ENCODE measurements at regions not wholly inside any gene's neighbourhood (a gene's known extent, or its start where the extent isn't known, plus 50 kb on each side); places are given as distances from the start of the nearest gene placed in this dataset.

DNA sequence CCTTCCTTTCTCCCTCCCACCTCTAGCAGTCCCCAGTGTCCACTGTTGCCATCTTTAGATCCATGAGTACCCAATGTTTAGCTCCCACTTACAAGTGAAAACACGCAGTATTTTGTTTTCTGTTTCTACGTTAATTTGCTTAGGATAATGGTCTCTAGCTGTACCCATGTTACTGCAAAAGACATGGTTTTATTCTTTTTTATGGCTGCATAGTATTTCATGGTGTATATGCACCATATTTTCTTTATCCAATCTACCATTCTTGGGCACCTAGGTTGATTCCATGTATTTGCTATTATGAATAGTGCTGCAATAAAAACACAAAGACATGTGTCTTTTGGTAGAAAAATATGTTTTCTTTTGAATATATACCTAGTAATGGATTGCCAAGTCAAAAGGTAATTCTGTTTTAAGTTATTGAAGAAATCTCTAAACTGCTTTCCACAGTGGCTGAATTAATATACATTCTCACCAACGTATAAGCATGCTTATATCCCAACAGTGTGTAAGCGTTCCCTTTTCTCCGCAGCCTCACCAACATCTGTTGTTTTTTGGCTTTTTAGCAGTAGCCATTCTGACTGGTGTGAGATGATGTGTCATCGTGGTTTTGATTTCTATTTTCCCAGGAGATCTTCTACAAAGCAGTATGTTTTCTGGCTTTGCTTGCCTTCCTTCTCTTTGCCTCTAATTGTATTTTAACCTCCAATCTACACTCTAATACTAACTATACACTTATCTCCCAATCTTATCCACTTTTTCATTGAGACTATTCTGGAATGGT is 179.5 kb upstream of the PHF14 start:
- DNase-seq: no peak

DNA sequence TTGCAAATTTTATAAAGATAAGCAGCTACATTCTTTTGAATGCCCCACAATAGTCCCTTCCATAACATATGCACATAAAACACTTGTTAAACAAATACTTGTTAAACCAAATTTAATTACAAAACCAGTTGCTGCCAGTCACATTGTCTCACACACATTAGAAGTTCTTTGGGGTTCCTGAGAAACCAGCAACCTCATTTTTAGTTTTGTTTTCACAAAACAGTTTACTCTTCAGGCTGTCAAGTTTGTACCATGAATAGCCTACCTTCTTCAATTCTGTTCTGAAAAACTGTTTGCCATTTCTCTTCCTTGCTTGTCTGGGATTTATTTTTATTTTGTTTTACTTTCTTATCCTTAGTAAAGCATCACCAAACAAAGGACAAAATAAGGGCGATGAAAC is 176.5 kb upstream of the PHF14 start:
- no peak for DNase-seq

DNA sequence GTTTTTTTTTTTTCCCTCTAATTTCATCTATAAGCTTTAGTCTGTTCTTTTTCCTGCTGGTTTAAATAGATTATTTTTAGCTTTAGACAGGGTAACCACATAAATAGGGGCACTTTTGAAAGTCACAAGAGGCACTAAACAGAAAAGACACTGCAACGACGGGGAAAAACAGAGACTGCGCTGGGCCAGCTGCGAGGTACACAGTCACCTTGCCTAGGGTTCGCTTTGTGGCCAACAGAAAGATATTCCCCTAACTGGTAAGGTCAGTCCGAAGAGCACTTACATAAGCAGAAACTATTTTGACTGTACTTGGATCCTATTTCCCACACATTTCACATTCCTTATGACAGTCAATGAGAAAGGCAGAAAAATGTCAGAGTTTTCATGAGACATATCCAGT is 175.6 kb upstream of the PHF14 start:
- no peak for DNase-seq

DNA sequence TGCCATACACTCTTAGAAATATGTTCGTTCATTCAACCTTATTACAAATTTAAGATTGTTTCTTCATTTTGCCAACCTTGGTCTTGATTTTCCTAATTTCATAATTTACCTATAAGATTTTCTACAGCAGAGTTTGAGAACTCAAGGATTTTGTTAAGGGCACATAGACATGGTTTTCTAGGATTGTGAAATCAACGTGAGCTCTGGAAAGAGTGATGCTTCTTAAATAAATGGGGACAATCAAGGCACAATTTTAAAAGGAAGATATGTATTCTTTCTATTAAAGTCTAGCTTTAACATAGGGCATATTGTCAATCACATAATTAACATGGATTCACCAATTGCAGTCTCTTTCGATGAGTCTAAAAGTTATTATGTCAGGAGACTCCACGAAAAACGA is 174.2 kb upstream of the PHF14 start:
- no peak for DNase-seq

DNA sequence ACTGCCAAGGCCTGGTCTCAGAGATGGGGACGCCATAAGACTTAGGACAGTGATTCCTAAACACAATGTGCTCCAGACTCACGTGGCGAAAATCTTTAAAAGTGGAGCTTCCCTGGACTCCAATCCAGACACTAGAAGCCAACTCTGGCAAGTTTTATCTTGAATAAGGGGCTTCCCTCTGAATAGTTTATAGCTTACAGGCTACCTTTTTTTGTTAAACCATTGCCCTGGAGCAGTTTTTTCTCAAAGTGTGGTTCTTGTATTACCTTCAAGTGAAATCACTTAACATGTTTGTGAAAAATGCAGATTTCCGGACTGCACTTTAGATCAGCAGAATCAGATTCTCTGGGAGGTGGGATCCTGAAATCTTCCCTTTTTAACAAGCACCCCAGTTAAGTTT is 171.7 kb upstream of the PHF14 start:
- DNase-seq: no peak

DNA sequence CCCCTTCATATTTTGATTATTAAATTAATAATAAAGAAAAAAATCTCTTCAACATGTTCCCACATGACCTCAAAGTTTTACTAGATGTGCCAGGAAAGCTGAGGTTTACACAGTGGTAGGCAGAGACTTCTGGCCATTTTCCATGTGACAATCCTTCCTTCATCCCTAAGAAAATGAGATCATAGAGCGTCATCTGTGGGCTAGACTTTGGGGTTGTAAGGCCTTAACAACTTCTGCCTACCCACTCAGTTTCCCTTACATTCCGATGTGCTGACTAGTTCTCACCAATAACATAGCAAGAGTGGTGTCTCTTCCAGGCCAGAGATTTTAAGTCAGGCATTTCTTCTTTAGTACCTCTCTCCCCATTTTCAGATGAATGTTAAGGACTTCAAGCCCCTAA is 171.1 kb upstream of the PHF14 start:
- DNase-seq: no peak

DNA sequence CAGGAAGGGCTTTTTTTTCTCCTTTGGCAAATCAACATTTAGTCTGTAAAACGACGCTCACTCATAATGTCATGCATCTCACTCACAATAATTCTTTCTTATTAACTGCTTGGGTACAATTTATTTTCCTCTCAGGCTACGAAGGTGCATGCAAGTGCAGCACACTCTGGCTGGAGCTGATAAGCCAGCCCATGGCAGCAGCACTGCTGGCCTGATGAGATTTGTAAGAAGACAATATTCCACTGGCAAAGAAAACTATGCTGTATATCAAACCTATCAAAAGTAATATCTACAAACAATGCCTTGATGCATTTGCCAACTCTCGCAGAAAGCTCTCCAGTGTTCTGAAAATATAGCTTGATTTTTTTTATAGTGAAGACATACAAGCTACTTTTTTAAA is 170.0 kb upstream of the PHF14 start:
- DNase-seq: no peak

DNA sequence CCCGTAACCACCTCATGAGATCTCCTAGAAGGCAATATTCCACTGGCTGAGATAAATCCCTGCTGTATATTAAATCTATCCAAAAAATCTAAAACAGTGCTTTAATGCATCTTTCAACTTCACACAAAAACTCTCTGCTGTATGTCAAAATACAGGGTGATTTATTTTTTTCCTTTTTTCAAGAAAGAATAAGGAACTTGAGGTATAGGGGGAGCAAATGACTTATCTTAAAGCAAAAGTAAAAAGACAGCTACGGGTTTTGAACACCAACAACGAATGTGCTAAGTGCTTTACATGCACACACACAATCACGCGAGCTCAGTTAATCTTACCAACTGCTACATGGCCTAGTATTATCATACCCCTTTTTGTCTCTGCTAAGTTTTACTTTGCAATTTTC is 168.9 kb upstream of the PHF14 start:
- DNase-seq: no peak

DNA sequence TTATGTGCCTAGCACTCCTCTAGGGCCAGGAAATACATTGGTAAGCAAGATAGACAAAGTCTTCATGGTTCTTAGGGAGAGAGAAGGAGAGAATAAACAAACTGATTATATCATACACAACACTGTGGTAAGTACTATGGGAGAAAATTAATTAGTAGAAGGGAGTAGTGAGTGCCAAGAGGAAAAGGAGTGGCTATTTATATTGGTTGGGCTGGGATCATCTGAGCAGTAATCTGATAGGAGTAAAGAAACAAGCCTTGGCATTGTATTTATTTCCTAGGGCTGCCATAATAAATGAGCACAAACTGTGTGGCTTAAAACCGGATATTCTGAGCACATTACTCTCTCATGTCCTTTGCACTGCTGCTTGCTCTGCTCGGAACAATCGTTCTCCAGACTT is 158.1 kb upstream of the PHF14 start:
- no peak for DNase-seq

DNA sequence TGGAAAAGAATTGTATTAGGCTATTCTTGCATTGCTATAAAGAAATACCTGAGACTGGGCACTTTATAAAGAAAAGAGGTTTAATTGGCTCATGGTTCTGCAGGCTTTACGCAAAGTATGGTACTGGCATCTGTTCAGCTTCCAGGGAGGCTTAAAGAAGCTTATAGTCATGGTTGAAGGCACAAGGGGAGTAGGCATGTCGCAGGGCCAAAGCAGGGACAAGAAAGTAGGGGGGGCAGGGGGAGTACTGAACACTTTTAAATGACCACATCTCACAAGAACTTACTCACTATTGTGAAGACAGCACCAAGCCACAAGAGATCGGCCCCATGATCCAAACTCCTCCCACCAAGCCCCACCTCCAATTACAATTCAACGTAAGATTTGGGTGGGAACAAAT is 152.5 kb upstream of the PHF14 start:
- no peak for DNase-seq

DNA sequence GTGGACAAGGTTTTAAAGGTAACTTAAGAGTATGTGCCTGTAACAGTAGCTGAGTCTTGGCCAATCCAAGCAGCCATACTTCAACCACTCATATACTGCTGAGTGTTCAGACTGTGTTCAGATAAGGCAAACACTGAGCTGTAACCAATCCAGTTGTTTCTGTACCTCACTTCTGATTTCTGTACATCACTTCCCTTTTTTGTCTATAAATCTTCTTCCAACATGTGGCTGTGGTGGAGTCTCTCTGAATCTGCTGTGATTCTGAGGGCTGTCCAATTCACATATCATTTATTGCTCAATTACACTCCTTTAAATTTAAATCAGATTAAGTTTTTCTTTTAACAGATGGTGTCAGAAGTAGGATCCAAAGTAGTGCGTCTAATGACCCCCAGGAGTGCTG is 149.5 kb upstream of the PHF14 start:
- no peak for DNase-seq

DNA sequence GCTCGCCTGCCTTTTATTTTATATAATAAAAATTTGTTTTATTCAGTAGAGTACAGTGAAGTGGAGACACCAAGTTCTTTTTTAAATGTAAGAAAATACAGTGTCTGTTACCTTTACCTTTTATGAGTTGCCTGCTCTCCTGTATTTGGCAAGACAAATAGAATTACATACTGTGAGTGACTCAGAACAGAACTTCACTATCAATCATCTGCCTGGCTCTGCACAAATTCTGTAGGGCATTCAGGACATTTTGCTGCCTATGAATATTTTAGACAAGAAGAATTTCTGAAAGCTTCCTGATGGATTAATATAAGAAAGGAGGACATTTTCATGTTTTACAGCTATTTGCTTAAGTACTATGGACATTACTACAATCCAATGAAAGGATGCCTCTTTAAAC is 135.4 kb upstream of the PHF14 start:
- no peak for DNase-seq

DNA sequence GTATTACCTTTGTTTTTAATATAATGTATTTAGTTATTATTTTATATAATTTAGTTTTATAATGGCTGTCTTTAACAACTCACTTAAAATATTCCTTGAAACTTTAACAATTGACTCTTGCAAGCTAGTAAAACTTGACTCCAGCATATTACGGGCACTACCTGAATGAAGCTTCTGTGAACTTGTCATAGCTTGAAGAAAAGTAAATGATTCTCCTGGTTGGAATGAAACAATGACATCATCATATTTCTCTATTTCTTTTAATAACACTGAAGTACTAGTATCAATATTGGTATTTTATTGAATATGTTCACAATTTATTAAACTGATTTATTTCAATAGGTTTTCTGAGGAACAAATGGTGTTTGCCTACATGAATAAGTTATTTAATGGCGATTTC is 128.4 kb upstream of the PHF14 start:
- DNase-seq: no peak

DNA sequence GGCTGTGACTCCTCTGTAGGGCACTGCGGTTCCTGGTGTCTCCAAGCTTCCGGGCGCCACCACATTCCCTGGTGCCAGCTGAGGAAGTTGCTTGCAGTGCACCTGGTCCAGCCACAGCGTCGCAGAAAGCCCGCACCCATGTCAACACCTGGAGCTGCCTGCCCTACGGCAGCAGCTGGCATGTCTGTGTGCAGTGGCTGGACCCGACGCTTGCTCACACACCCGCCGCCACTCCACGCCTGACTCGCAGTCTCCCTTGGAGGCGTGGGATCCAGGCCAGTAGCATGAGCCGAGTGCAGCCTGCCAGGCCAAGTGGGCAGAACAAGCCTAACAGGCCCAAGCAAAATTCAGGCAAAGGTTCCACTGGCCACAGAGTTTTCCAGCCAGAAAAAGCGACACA is 118.1 kb upstream of the PHF14 start:
- no peak for DNase-seq

DNA sequence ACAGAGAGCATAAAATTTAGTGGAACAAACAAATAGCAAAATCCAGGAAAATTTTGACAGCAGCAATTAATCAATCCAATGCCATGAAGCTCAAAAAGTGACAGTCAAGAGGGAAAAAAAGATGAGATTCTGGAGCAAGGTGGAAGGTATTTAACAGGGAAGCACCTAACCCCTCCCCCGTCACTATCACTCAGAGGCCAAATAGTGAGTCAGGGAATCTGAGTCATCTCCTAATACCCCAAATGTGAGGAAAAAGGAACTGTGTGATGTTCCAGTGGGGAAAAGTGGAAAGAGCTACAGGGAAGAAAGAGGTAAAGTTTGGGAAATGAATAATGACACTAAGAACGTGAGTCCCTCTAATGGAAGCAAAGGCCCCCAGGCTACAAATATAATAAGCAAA is 113.2 kb upstream of the PHF14 start:
- DNase-seq: no peak

DNA sequence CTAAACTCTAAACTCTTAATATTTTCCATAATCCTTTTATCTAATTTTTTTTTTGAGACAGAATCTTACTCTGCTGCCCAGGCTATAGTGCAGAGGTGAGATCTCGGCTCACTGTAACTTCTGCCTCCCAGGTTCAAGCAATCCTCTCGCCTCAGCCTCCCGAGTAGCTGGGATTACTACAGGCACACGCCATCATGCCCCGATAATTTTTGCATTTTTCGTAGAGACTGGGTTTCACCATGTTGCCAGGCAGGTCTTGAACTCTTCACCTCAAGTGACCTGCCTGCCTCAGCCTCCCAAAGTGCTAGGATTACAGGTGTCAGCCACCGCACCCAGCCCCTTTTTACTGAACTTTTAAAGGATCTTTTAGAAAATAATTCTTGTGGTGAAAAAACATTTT is 110.2 kb upstream of the PHF14 start:
- no peak for DNase-seq

DNA sequence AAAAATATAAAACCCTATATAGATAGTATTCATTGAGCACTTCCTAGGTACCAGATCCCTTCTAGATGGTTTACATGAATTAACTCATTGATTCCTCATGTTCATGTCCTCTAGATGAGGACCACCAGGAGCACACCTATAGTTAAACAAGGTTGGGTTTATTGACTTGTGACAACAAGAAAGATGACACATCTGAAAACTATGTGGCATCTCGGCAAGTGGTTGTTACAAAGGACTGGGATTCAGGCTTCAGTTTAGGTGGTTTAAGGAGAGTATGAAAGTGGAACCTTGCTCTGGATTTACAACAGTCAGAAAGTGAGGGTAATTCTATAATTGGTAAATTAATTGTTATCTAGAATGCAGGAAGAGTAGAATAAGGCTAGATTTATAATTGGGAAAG is 99.0 kb upstream of the PHF14 start:
- DNase-seq: no peak

DNA sequence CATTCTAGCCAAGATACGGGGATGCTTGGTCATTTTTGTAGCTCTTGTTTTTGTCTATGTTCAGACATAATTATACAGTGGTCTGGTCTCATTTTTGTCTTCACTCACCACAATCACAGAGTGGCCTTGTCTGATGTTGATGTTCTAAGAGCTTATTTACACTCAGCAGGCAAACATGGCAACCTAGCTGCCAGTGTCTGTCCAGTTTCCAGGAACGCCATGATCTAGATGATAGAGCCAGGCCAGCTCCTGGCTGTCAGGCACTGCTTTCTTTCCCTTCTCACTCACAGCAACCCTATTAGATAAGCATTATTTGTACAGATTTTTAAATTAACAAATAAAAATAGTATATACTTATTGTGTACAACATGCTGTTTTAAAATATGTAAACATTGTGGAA is 98.6 kb upstream of the PHF14 start:
- no peak for DNase-seq

DNA sequence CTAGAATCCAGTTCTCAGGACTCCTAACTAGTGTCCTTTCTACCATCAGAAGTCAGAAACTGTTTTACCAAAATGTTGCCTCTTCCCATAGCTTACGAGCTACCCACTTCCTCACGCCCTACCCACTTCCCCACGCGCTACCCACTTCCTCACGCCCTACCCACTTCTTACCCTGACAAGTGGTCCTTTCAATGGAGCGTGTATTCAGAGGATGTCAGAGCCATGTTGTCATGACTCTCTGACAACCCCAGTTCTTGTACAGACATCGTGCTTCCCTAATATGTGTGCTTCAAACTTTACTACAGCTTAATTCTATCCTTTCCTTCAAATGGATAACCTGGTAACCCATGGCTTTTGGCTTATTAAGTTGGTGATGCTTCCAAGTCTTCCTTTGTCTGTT is 84.8 kb upstream of the PHF14 start:
- no peak for DNase-seq

DNA sequence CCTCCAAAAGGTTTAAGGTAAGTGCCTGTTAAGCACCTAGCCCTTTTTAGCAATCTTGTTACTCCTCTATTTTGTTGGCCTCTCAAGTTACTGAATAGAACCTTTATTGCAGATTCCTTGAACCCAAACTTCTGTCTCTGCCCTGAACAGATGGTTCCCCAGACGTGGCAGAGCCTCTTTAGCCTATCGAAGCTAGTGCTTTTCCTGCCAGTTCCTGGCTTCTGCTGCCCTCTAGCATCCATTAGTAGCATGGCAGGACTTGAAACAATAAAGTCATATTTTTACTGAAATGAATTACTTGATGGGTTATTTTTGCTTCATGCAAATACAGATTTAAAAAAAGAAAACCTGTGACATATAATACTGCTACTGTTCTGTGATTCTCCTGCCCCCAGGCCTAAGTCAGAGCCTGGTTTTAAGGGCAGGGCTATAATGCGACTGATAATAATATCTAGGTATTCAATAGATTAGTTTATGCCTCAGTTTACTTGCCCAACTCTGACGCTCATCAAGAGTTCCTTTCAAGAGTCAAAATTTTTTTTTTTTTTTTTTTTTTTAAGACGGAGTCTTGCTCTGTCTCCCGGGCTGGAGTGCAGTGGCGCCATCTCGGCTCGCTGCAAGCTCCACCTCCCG is 84.3 kb upstream of the PHF14 start:
- peak in 4 of 14 donors; percentile 0 to 30 (median 12) for DNase-seq

DNA sequence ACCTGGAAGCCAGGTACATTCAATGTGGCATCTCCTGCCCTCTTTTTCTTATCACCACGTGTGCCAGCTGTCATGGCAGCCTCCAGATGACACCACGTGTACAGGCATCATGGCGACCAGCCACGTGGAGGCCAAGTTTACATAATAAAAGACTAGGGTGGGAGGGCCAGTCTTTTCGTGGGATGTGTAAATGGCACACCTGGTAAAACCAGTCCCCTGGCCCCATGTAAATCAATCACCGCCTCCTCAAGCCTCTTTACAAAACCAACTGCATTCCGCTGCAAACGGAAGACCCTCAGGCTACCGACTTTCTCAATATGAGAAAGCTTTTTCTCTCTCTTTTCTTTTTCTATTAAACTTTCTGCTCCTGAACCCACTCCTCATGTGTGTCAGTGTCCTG is 65.1 kb upstream of the PHF14 start:
- no peak for DNase-seq

DNA sequence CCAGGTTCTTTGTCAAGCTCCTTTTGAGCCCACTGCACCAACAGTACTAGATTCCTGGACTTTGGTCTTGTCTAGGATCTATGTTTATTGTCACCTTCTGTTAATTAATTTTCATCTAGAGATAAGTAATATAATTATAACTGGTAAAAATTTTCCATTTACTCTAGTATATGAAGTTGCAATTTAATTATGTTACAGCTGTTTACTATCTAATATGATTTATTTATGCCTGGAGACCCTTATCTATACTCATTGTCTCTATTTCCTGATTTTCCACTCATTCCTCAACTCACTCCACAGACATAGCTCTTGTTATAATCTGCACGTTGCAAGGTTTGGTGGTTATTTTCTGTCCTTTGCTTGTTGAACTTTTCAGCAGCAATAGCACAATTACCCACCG is 63.2 kb upstream of the PHF14 start:
- no peak for DNase-seq

DNA sequence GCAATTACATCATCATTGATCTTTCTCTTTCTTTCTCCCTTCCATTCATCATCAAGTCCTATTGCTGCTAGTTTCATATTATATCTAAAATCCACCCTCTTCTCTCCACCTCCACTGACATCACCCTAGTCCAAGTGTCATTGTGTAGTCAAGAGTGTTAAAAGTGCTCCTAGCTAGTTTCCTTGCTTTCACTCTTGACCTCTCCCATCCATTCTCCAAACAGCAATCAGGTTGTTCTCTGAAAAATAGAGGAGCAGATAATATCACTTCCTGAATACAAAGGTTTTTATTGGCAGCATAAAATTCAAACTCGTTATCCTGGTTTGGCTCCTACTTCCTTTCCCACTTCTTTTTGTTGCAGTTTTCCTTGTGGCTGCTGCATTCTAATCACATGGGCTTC is 61.6 kb upstream of the PHF14 start:
- no peak for DNase-seq

DNA sequence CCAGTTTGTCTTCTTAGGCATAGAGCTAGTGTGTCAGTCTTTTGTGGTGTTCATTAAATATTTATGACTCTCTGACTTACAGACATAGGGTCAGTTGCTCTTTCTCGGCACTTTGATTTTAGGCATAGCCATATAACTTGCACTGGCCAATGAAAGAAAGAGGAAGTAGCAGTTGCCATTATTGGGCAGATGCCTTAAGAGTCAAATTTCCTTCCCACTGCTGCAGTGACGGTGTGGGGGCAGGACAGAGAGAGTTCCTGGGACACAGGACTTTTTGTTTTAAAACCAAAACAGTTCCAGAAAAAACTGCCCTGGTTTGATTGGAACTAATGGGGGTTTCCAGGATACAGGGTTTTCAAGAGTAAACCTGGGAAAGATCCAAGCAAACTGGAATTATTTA is 60.2 kb upstream of the PHF14 start:
- peak in 1 of 14 donors; percentile 4 for DNase-seq

DNA sequence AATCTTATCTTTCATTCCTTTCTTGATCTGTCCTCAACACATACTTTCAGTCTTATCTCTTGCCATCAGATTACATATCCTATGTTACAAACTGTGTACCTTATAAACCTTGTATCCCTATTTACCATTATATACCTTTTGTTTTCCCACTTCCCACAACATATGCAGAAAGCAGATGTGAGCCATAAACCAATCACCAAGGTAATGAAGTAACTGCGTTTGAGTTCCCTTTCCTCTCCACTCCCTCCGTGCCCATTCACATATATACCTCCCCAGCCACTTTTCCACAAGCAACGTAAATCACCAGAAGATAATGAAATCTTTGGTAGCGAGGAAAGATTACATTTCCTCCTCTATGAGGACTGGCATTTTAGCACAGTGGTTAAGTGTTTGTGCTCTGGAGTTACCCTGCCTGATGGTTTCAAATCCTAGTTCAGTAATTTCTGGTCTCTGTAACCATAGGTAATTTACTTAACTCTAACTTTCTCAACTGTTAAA is 55.5 kb upstream of the PHF14 start:
- no peak for DNase-seq

All from C1 segment of cervical spinal cord (tissue), 14 donors.